ENCODE measurements at regions not wholly inside any gene's neighbourhood (a gene's known extent, or its start where the extent isn't known, plus 50 kb on each side); places are given as distances from the start of the nearest gene placed in this dataset.
"Not testable (repeated sequence)": the region's sequence is repeated elsewhere in the genome, so short reads cannot be mapped to it uniquely, and the experiment has no call there.

- Histone ChIP-seq H3K4me3 (ENCODE audit: insufficient read depth, low read depth, low read length) (no peak overlapping the region), H3K36me3 (replicated peaks; ENCODE audit: control insufficient read depth, insufficient read depth, low read length) (no peaks in the 10 kb centered on the region), H3K27me3 (ENCODE audit: control insufficient read depth, insufficient read depth, low read length) (no peaks in the 10 kb centered on the region; the same call in 1 of the 2 replicates)
- no peak for DNase-seq
Observed at GRCh38 chr12:53871367-53871766, 67.3 kb upstream of the HOXC13 start.

- H3K36me3 ChIP-seq (replicated peaks; ENCODE audit: control insufficient read depth, insufficient read depth, low read length): no peaks in the 10 kb centered on the region
- DNase-seq: no peak
- no peaks in the 10 kb centered on the region; the same call in 1 of the 2 replicates for H3K27me3 ChIP-seq (ENCODE audit: control insufficient read depth, insufficient read depth, low read length)
- H3K4me3 ChIP-seq (ENCODE audit: insufficient read depth, low read depth, low read length): no peak overlapping the region
Observed at GRCh38 chr12:53872367-53872766, 66.3 kb upstream of the HOXC13 start.

- H3K36me3 ChIP-seq (replicated peaks; ENCODE audit: control insufficient read depth, insufficient read depth, low read length); H3K27me3 ChIP-seq (ENCODE audit: control insufficient read depth, insufficient read depth, low read length); H3K4me3 ChIP-seq (ENCODE audit: insufficient read depth, low read depth, low read length); DNase-seq: not testable (repeated sequence)
Observed at GRCh38 chr12:53877961-53878360, 60.7 kb upstream of the HOXC13 start.

- H3K36me3 ChIP-seq (replicated peaks; ENCODE audit: control insufficient read depth, insufficient read depth, low read length): no peaks in the 10 kb centered on the region
- no peak for DNase-seq
- no peak overlapping the region for H3K4me3 ChIP-seq (ENCODE audit: insufficient read depth, low read depth, low read length)
- H3K27me3 ChIP-seq (ENCODE audit: control insufficient read depth, insufficient read depth, low read length): no peaks in the 10 kb centered on the region; the same call in 1 of the 2 replicates
Observed at GRCh38 chr12:53887006-53887405, 51.6 kb upstream of the HOXC13 start.

GRCh38 chr12:53887881-53888280 lies 50.8 kb upstream of the HOXC13 start:
- H3K27me3 ChIP-seq (ENCODE audit: control insufficient read depth, insufficient read depth, low read length): no peaks in the 10 kb centered on the region; the same call in 1 of the 2 replicates
- no peak for DNase-seq
- no peak overlapping the region for H3K4me3 ChIP-seq (ENCODE audit: insufficient read depth, low read depth, low read length)
- H3K36me3 ChIP-seq (replicated peaks; ENCODE audit: control insufficient read depth, insufficient read depth, low read length): no peaks in the 10 kb centered on the region
